SK-N-SH (cell line): ENCODE measurements at regions not wholly inside any gene's neighbourhood (a gene's known extent, or its start where the extent isn't known, plus 50 kb on each side); places are given as distances from the start of the nearest gene placed in this dataset.

Experiments used
- CTCF ChIA-PET: fragments of 300-600, 350-600 bp; formaldehyde crosslinking; extraction: SDS; loops from one replicate; lab custom pipeline; 2021; lab: Yijun Ruan, JAX
- POLR2A ChIA-PET: fragments of 350-600 bp; sonication (Branson Sonifier 250); formaldehyde crosslinking; extraction: SDS; loops from one replicate; lab custom pipeline; 2020; ENCODE audit warnings: antibody characterized with exemption, inconsistent platforms; lab: Yijun Ruan, JAX
- DNase-seq: peaks from one replicate; pipeline ENCODE4 v3.0.0; 2012
- H2AFZ ChIP-seq: fragments of 200-600 bp; sonication (generic); 2 replicates; pipeline ENCODE4 v1.8.1; 2016; ENCODE audit warnings: antibody characterized with exemption, mild to moderate bottlenecking, low read depth
- H3F3A ChIP-seq: fragments of 200-600 bp; sonication (generic); replicated peaks from 2 replicates; pipeline ENCODE3; 2016; ENCODE audit warnings: antibody characterized with exemption, mild to moderate bottlenecking; ENCODE audit not compliant: insufficient read depth
- H3K27ac ChIP-seq, 2 experiments: fragments of 200-500 bp in 1 of 2; fragments of 200-600 bp in 1 of 2; sonication (Bioruptor generic) in 1 of 2; sonication (generic), shearing (Covaris generic) in 1 of 2; 2 replicates each; pipeline versions ENCODE4 v1.5.1 to v1.6.1; 2014 to 2016; ENCODE audit warnings: low read depth in 2 of 2, inconsistent platforms in 1 of 2, low read length in 1 of 2, mild to moderate bottlenecking in 1 of 2, mixed read lengths in 1 of 2
- H3K27me3 ChIP-seq: fragments of 200-600 bp; sonication (generic), shearing (Covaris generic); 2 replicates; pipeline ENCODE4 v1.6.1; 2016; ENCODE audit warnings: mixed run types; ENCODE audit not compliant: insufficient read depth
- H3K36me3 ChIP-seq, 2 experiments: fragments of 200-500 bp in 1 of 2; fragments of 200-600 bp in 1 of 2; sonication (Bioruptor generic) in 1 of 2; sonication (generic) in 1 of 2; replicated peaks in 1 of 2; 2 replicates each; pipeline versions ENCODE3 to v1.5.1; 2014 to 2016; ENCODE audit warnings: low read length in 1 of 2, mild to moderate bottlenecking in 1 of 2; ENCODE audit not compliant: insufficient read depth in 2 of 2, control insufficient read depth in 1 of 2
- H3K4me1 ChIP-seq, 2 experiments: fragments of 200-500 bp in 1 of 2; fragments of 200-600 bp in 1 of 2; sonication (Bioruptor generic) in 1 of 2; sonication (generic), shearing (Covaris generic) in 1 of 2; 2 replicates each; pipeline versions ENCODE4 v1.5.1 to v1.6.1; 2014 to 2016; ENCODE audit warnings: low read depth in 1 of 2, low read length in 1 of 2, mixed run types in 1 of 2; ENCODE audit not compliant: insufficient read depth in 2 of 2, control insufficient read depth in 1 of 2
- H3K4me2 ChIP-seq: fragments of 200-600 bp; sonication (generic), shearing (Covaris generic); 2 replicates; pipeline ENCODE4 v1.6.1; 2017; ENCODE audit warnings: mixed run types
- H3K4me3 ChIP-seq, 2 experiments: fragments of 200-500 bp in 1 of 2; fragments of 200-600 bp in 1 of 2; sonication (Bioruptor generic) in 1 of 2; sonication (generic), shearing (Covaris generic) in 1 of 2; 2 replicates each; pipeline versions ENCODE4 v1.5.1 to v1.8.1; 2014 to 2016; ENCODE audit warnings: low read depth in 2 of 2, inconsistent platforms in 1 of 2, low read length in 1 of 2, mild to moderate bottlenecking in 1 of 2, mixed read lengths in 1 of 2, moderate library complexity in 1 of 2
- H3K79me2 ChIP-seq: fragments of 200-600 bp; sonication (generic); 2 replicates; pipeline ENCODE4 v1.8.1; 2017; ENCODE audit warnings: mild to moderate bottlenecking; ENCODE audit not compliant: insufficient read depth
- H3K9ac ChIP-seq: fragments of 200-600 bp; sonication (generic); 2 replicates; pipeline ENCODE4 v1.6.1; 2017; ENCODE audit warnings: mixed run types
- H3K9me2 ChIP-seq: fragments of 200-600 bp; sonication (generic); 2 replicates; pipeline ENCODE4 v1.6.1; 2017; ENCODE audit warnings: mixed run types
- H3K9me3 ChIP-seq: fragments of 200-600 bp; sonication (generic); 2 replicates; pipeline ENCODE4 v1.6.1; 2017; ENCODE audit warnings: mixed run types, mild to moderate bottlenecking, moderate library complexity
- H4K20me1 ChIP-seq: fragments of 200-600 bp; sonication (generic); 2 replicates; pipeline ENCODE4 v1.6.1; 2017; ENCODE audit warnings: mild to moderate bottlenecking, mixed run types; ENCODE audit not compliant: insufficient read depth
- FOXJ3 ChIP-seq: sonication (generic); formaldehyde crosslinking; IDR thresholded peaks from 2 replicates; pipeline ENCODE4 v1.5.1; 2020; ENCODE audit warnings: mild to moderate bottlenecking, missing genetic modification reagents
- GATA2 ChIP-seq: sonication (generic); formaldehyde crosslinking; IDR thresholded peaks from 2 replicates; pipeline ENCODE4 v1.5.0; 2020; ENCODE audit warnings: mild to moderate bottlenecking, missing genetic modification reagents
- MAX ChIP-seq: IDR thresholded peaks from 2 replicates; pipeline ENCODE4 v1.4.0; 2012; ENCODE audit warnings: low read depth
- NFIC ChIP-seq: IDR thresholded peaks from 2 replicates; pipeline ENCODE4 v1.4.0; 2012; ENCODE audit warnings: borderline replicate concordance
- NRF1 ChIP-seq: IDR thresholded peaks from 2 replicates; pipeline ENCODE4 v1.6.1; 2012; ENCODE audit warnings: low read depth, mild to moderate bottlenecking, low read length
- POLR2AphosphoS5 ChIP-seq: IDR thresholded peaks from 2 replicates; pipeline ENCODE4 v1.6.1; 2012; ENCODE audit warnings: low read depth, low read length
- SIN3A ChIP-seq: IDR thresholded peaks from 2 replicates; pipeline ENCODE4 v1.6.1; 2012; ENCODE audit warnings: low read depth, mild to moderate bottlenecking, low read length, moderate library complexity, borderline replicate concordance
- YY1 ChIP-seq: IDR thresholded peaks from 2 replicates; pipeline ENCODE4 v1.4.0; 2012; ENCODE audit warnings: low read depth, mild to moderate bottlenecking
- WGBS: methylation state at CpG from one replicate; pipeline ENCODE4 v1.1.6; 2017; ENCODE audit warnings: low lambda C conversion rate; 5-methylcytosine and 5-hydroxymethylcytosine counted together
- TF ChIP-seq, protein P1 (sequence below): IDR thresholded peaks from 2 replicates; pipeline ENCODE4 v1.6.1; 2012; ENCODE audit warnings: mild to moderate bottlenecking, low read depth, low read length, moderate library complexity

DNA sequence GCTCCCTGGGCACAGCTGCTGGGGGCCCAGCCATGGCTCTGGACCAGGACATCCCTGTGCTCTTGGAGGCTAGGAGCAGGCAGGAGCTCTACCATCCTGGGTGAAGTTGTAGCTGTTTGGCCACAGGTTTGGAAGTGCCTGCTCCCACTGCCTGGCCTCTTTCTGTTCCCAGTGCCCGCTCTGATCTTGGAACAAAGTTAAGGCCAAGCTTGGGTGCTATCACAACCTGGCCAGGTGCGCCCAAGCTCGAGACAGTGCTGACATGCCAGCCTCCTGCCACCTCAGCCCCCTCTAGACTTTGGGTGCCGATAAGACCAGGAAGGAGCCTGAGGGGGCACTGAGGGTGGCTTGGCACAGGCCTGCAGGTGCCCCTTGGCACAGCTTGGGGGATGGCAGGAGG lies 686.1 kb upstream of the AADAT start (continued):
- no peak for TF ChIP-seq GATA2 (CRISPR knock-in tag)
- TF ChIP-seq YY1, result no peak
- TF ChIP-seq, protein P1, sequence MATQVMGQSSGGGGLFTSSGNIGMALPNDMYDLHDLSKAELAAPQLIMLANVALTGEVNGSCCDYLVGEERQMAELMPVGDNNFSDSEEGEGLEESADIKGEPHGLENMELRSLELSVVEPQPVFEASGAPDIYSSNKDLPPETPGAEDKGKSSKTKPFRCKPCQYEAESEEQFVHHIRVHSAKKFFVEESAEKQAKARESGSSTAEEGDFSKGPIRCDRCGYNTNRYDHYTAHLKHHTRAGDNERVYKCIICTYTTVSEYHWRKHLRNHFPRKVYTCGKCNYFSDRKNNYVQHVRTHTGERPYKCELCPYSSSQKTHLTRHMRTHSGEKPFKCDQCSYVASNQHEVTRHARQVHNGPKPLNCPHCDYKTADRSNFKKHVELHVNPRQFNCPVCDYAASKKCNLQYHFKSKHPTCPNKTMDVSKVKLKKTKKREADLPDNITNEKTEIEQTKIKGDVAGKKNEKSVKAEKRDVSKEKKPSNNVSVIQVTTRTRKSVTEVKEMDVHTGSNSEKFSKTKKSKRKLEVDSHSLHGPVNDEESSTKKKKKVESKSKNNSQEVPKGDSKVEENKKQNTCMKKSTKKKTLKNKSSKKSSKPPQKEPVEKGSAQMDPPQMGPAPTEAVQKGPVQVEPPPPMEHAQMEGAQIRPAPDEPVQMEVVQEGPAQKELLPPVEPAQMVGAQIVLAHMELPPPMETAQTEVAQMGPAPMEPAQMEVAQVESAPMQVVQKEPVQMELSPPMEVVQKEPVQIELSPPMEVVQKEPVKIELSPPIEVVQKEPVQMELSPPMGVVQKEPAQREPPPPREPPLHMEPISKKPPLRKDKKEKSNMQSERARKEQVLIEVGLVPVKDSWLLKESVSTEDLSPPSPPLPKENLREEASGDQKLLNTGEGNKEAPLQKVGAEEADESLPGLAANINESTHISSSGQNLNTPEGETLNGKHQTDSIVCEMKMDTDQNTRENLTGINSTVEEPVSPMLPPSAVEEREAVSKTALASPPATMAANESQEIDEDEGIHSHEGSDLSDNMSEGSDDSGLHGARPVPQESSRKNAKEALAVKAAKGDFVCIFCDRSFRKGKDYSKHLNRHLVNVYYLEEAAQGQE, result no peak
- TF ChIP-seq, all 33 proteins: peak for 0

GRCh38 chr4:170773709-170774273 lies 684.0 kb upstream of the AADAT start:
- CTCF ChIA-PET, result no interaction called here
- H4K20me1 ChIP-seq, result no peaks in the 10 kb centered on the region
- no peak for DNase-seq
- POLR2A ChIA-PET, result no interaction called here
- peaks cover 5% of the 10 kb centered on the region for H3F3A ChIP-seq
- no peak overlapping the region for H3K4me2 ChIP-seq
- no peak overlapping the region for H2AFZ ChIP-seq
- H3K36me3 ChIP-seq, result peaks cover 0 to under 1% of the 10 kb centered on the region in 2 experiments
- H3K9me3 ChIP-seq, result no peaks in the 10 kb centered on the region
- TF ChIP-seq POLR2AphosphoS5 (no peak), NRF1 (no peak), SIN3A (no peak), FOXJ3 (CRISPR knock-in tag) (no peak), MAX (no peak), NFIC (no peak)
- TF ChIP-seq, protein P1, result no peak
- no peaks in the 10 kb centered on the region for H3K27me3 ChIP-seq
- no peaks in the 10 kb centered on the region for H3K4me1 ChIP-seq
- H3K27ac ChIP-seq, result no peak overlapping the region
- no peaks in the 10 kb centered on the region for H3K9me2 ChIP-seq
- H3K79me2 ChIP-seq, result no peaks in the 10 kb centered on the region
- 51% methylated on average over 2 of the region's 2 CpGs for WGBS
- no peak overlapping the region for H3K9ac ChIP-seq
- H3K4me3 ChIP-seq, result no peak overlapping the region
